HepG2 (cell line): ENCODE measurements at regions not wholly inside any gene's neighbourhood (a gene's known extent, or its start where the extent isn't known, plus 50 kb on each side); places are given as distances from the start of the nearest gene placed in this dataset.
"Not testable (repeated sequence)": the region's sequence is repeated elsewhere in the genome, so short reads cannot be mapped to it uniquely, and the experiment has no call there.

Source experiments
- ATAC-seq: fragments of 200-7000 bp; cut with Tn5 transposase; 3 replicates; pipeline ENCODE4 v1.9.1; 2020; ENCODE audit warnings: mild to moderate bottlenecking, moderate library complexity
- BruUV-seq: library from RNA; stranded (reverse); fragments of 400-500 nt; replicated peaks from 2 replicates; lab custom pipeline; 2021; lab: Mats Ljungman, UMichigan
- CTCF ChIA-PET: fragments of 300-600 bp; formaldehyde crosslinking; extraction: SDS; loops from one replicate; lab custom pipeline; 2021; ENCODE audit warnings: low total read pairs, inconsistent platforms, low intra/inter-chr PET ratio; lab: Yijun Ruan, JAX
- POLR2A ChIA-PET: fragments of 350-600 bp; sonication (Branson Sonifier 250); formaldehyde crosslinking; loops from one replicate; lab custom pipeline; 2020; ENCODE audit warnings: antibody characterized with exemption, inconsistent platforms; lab: Yijun Ruan, JAX
- DNase-seq: peaks from one replicate; pipeline ENCODE4 v3.0.0-alpha.2; 2015; ENCODE audit warnings: low spot score
- FAIRE-seq: peaks from 3 replicates; lab custom pipeline; 2011; peaks lifted over from hg19 to GRCh38; lab: Jason Lieb, UNC
- H2AFZ ChIP-seq: one replicate; pipeline ENCODE4 v1.6.1; 2011; ENCODE audit warnings: low read length, inconsistent platforms
- H3K27ac ChIP-seq: fragments of 300-600 bp; 3 replicates; pipeline ENCODE4 v1.8.0; 2011; ENCODE audit warnings: mixed run types, mild to moderate bottlenecking, mixed read lengths, low read length, inconsistent platforms; ENCODE audit not compliant: insufficient read depth; ENCODE audit errors: extremely low read length
- H3K27me3 ChIP-seq, 2 experiments: fragments of 200-600 bp in 1 of 2; 2 replicates in 1 of 2; 3 replicates in 1 of 2; pipeline versions ENCODE4 v1.6.0 to v1.8.0; 2011; ENCODE audit warnings: low read length in 2 of 2, mild to moderate bottlenecking in 2 of 2, moderate library complexity in 2 of 2, inconsistent platforms in 1 of 2; ENCODE audit not compliant: insufficient read depth in 2 of 2, control insufficient read depth in 1 of 2
- H3K36me3 ChIP-seq, 2 experiments: fragments of 200-600 bp in 1 of 2; replicated peaks in 1 of 2; 2 replicates in 1 of 2; 3 replicates in 1 of 2; pipeline versions ENCODE4 v1.5.1 to v1.8.0; 2011; ENCODE audit warnings: low read length in 2 of 2, inconsistent platforms in 1 of 2; ENCODE audit not compliant: insufficient read depth in 2 of 2, control insufficient read depth in 1 of 2
- H3K4me1 ChIP-seq: 2 replicates; pipeline ENCODE4 v1.5.1; 2012; ENCODE audit warnings: low read length, inconsistent platforms; ENCODE audit not compliant: insufficient read depth
- H3K4me2 ChIP-seq: 2 replicates; pipeline ENCODE4 v1.6.0; 2011; ENCODE audit warnings: low read depth, low read length, inconsistent platforms
- H3K4me3 ChIP-seq, 3 experiments: fragments of 200-600 bp in 1 of 3; sonication (generic), shearing (Covaris generic) in 1 of 3; replicated peaks in 1 of 3; 2 replicates each; pipeline ENCODE4 v1.5.1; 2011 to 2016; ENCODE audit warnings: low read length in 3 of 3, inconsistent platforms in 2 of 3, low read depth in 2 of 3, mild to moderate bottlenecking in 2 of 3, control low read depth in 1 of 3, mixed read lengths in 1 of 3; ENCODE audit not compliant: insufficient read depth in 1 of 3
- H3K79me2 ChIP-seq: one replicate; pipeline ENCODE4 v1.6.1; 2011; ENCODE audit warnings: low read length, inconsistent platforms; ENCODE audit not compliant: insufficient read depth
- H3K9ac ChIP-seq: 2 replicates; pipeline ENCODE4 v1.6.0; 2011; ENCODE audit warnings: mild to moderate bottlenecking, low read depth, low read length, inconsistent platforms; ENCODE audit not compliant: insufficient read depth
- H3K9me3 ChIP-seq: 2 replicates; pipeline ENCODE4 v1.5.1; 2012; ENCODE audit warnings: mild to moderate bottlenecking, low read length
- H4K20me1 ChIP-seq: 2 replicates; pipeline ENCODE4 v1.6.0; 2011; ENCODE audit warnings: inconsistent platforms, mild to moderate bottlenecking, low read length, moderate library complexity; ENCODE audit not compliant: insufficient read depth
- WGBS: methylation state at CpG from one replicate; pipeline ENCODE4 v1.1.6; 2017; ENCODE audit warnings: low lambda C conversion rate; 5-methylcytosine and 5-hydroxymethylcytosine counted together
- in situ Hi-C: cut with HindIII; loops from 2 replicates; pipeline ENCODE4 v1.10.0; 2017; ENCODE audit warnings: low pct_unique_long_range_greater_than_20kb; ENCODE audit not compliant: extremely low pct_ligation_motif_present
- intact Hi-C: fragments of 100-400 bp; cut with micrococcal nuclease; formaldehyde crosslinking; loops from one replicate; pipeline ENCODE4 v1.10.0; 2022; ENCODE audit not compliant: unreplicated experiment

DNA sequence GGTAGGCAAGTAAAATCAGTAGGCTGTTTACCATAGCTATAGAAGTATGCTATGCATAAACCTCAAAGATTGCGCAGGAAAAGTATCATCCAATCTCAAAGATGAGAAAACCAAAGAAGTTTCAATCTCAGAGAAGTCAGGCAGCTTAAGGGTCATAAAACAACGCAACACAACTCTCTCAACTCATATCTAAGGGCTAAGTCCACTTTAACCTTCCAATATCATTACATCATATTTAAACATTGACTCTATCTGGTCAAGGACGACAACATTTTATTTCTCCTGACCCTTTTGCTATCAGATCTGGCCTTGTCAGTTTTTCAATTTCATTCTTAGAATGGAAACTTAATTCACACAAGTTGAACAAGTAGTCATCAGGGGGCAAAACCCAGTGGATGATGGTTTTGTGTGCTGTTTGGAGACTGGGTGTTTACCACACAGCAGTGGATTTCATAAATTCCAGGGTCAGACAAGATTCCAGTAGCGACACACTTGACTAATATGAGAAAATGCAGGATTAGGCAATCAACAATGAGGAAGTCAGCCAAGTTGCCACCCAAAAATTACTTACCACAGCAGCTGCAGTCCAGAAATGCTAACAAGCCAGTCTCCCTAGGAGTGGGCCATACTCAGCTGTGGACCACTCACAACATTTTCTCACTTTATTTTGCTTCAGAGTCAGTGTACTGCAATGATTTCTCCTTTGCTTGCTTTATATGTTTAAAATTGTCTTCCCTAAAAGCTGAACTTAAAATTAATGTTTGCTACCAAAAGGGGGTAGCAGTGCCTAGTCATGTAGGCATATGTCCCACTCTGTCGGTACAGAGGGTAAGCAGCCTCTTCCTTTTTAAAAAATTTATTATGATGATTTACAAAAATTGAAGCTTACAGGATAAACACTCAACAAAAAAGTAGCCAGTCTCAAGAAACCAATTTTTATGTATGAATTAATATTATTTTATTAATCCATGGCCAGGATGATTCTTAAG, 131.9 kb upstream of the NBPF9 start:
- in situ Hi-C loops, H3K9ac ChIP-seq, intact Hi-C loops, BruUV-seq, H3K4me1 ChIP-seq, H3K4me3 ChIP-seq, H3K4me2 ChIP-seq, H3K9me3 ChIP-seq, POLR2A ChIA-PET, H2AFZ ChIP-seq, H3K27ac ChIP-seq, H4K20me1 ChIP-seq, DNase-seq, H3K36me3 ChIP-seq, CTCF ChIA-PET, H3K27me3 ChIP-seq, H3K79me2 ChIP-seq: not testable (repeated sequence)
- WGBS = no CpG with 5 or more reads among the region's 5 CpGs
- peak; percentile 35; the same call in 1 of the 3 replicates for ATAC-seq
- peak; percentile 30 for FAIRE-seq

DNA sequence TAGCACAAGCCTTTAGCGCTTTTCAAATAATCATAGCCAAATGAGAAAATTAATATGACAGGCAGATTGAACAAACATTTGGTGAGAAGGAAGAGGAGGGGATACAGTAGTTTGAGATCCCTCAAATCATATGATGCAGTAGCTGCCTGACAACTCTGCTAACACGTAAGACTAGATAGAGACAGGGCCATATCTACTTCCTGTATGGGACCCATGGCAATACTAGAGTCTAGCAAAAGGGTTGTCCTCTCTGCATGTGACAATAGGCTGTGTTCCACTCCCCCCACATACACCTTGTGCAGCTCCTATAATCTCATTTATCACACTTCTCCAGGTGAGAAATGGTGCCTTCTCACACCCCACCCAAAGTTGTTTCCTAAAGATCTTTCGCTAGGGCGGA, 134.2 kb upstream of the NBPF9 start:
- POLR2A ChIA-PET, BruUV-seq, in situ Hi-C loops, H3K4me2 ChIP-seq, H3K27me3 ChIP-seq, ATAC-seq, H3K4me3 ChIP-seq, DNase-seq, H3K79me2 ChIP-seq, H3K9ac ChIP-seq, CTCF ChIA-PET, H3K36me3 ChIP-seq, FAIRE-seq, H3K27ac ChIP-seq, H3K4me1 ChIP-seq, H2AFZ ChIP-seq, H4K20me1 ChIP-seq, H3K9me3 ChIP-seq, intact Hi-C loops: not testable (repeated sequence)
- 97% methylated on average over 2 of the region's 4 CpGs for WGBS

DNA sequence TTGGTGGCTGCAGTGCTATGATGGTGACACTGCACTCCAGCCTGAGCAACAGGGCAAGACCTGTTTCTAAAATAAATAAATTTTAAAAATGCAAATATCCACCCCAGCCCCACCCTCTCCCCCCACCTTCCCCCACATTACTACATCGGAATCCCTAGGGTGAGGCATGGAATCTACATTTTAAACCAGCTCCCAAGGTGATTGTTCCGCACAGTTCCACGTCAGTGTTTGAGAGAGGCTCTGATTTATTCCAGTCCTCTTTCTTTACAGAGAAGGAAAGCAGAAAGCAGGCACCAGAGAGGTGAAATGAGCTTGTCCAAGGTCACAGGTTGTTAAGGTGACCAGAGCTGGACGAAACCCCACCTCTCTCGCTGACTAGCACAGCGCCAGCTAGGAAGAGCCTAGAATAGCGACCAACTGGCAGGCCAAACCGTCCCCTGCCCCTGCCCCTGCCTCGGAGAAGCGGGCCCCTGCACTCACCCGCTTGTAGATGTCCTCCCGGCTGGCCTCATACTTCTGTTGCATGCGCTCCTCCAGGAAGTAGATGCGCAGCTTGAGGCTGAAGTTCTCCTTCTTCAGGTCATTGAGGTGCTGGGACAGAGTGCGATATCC, 136.7 kb upstream of the NBPF9 start:
- H3K27me3 ChIP-seq, H3K27ac ChIP-seq, H4K20me1 ChIP-seq, intact Hi-C loops, in situ Hi-C loops, H3K36me3 ChIP-seq, H3K4me3 ChIP-seq, H3K4me2 ChIP-seq, ATAC-seq, H3K4me1 ChIP-seq, BruUV-seq, CTCF ChIA-PET, POLR2A ChIA-PET, DNase-seq, H3K9me3 ChIP-seq, H2AFZ ChIP-seq, H3K79me2 ChIP-seq, H3K9ac ChIP-seq, FAIRE-seq: not testable (repeated sequence)
- no CpG with 5 or more reads among the region's 15 CpGs for WGBS

DNA sequence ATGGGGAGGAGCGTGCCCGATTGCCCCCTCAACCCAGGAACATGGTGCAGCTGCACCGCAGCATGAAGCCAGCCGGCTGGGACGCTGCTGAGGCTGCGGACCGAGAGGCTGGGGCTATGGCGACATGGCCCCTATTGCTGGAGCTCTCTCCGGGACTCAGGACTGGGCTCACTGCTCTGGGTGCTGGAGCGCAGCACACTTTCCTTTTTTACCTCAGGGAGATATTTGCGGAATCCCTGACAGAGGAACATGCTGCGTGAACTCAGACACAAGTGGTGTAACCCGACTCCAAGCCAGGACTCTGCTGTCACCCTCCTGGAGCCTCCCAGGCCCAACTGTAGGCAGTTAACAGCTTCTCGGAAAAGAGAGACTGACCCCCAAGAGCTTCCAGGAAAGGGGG, 137.2 kb upstream of the NBPF9 start:
- H2AFZ ChIP-seq, H3K36me3 ChIP-seq, intact Hi-C loops, H3K4me2 ChIP-seq, BruUV-seq, in situ Hi-C loops, ATAC-seq, H3K27me3 ChIP-seq, CTCF ChIA-PET, POLR2A ChIA-PET, H4K20me1 ChIP-seq, H3K27ac ChIP-seq, DNase-seq, H3K9ac ChIP-seq, H3K4me1 ChIP-seq, FAIRE-seq, H3K9me3 ChIP-seq, H3K4me3 ChIP-seq, H3K79me2 ChIP-seq: not testable (repeated sequence)
- no CpG with 5 or more reads among the region's 14 CpGs for WGBS
